ENCODE measurements at regions not wholly inside any gene's neighbourhood (a gene's known extent, or its start where the extent isn't known, plus 50 kb on each side); places are given as distances from the start of the nearest gene placed in this dataset.

DNA sequence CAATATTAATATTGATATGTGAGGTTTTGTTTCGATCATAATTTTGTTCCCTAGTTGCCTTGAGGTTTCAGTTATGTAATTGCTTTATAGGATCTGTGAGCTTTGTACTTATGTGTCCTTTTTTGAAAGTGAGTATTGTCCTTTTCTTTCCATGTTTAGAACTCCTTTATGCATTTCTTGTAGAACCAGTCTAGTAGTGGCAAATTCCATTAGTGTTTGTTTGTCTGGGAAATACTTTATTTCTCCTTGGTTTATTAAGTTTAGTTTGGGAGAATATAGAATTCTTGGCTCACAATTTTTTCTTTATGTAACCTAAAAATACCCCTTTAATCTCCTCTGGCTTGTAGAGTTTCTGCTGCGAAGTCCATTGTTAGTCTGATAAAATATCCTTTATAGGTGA lies 127.5 kb upstream of the KITLG start:
- ChIA-PET POLR2A (no interaction called here), CTCF (no interaction called here)
- no peak overlapping the region for H3K4me3 Mint-ChIP-seq (ENCODE audit: unreplicated experiment)
- H3K27me3 ChIP-seq (replicated peaks; ENCODE audit: control insufficient read depth, insufficient read depth, low read length) = no peaks in the 10 kb centered on the region
- no peaks in the 10 kb centered on the region for H3K4me1 Mint-ChIP-seq (ENCODE audit: low read depth, unreplicated experiment)
- no TSS peak for BruUV-seq (replicated peaks)
- H3K27me3 Mint-ChIP-seq (ENCODE audit: insufficient read depth, unreplicated experiment) = no peaks in the 10 kb centered on the region
- H3K9me3 Mint-ChIP-seq (ENCODE audit: unreplicated experiment) = peaks cover 30% of the 10 kb centered on the region
- no peak for DNase-seq
- H3K9me3 ChIP-seq = peaks cover 12% of the 10 kb centered on the region
- TF ChIP-seq, protein P1, sequence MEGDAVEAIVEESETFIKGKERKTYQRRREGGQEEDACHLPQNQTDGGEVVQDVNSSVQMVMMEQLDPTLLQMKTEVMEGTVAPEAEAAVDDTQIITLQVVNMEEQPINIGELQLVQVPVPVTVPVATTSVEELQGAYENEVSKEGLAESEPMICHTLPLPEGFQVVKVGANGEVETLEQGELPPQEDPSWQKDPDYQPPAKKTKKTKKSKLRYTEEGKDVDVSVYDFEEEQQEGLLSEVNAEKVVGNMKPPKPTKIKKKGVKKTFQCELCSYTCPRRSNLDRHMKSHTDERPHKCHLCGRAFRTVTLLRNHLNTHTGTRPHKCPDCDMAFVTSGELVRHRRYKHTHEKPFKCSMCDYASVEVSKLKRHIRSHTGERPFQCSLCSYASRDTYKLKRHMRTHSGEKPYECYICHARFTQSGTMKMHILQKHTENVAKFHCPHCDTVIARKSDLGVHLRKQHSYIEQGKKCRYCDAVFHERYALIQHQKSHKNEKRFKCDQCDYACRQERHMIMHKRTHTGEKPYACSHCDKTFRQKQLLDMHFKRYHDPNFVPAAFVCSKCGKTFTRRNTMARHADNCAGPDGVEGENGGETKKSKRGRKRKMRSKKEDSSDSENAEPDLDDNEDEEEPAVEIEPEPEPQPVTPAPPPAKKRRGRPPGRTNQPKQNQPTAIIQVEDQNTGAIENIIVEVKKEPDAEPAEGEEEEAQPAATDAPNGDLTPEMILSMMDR (IDR thresholded peaks at IDR 0.05; ENCODE audit: insufficient read depth in 1 of 2, low read depth in 1 of 2, low read length in 1 of 2, severe bottlenecking in 1 of 2, unreplicated experiment in 1 of 2) = no peak
- no peak overlapping the region for H3K27ac Mint-ChIP-seq (ENCODE audit: unreplicated experiment)
- no peaks in the 10 kb centered on the region for H3K36me3 Mint-ChIP-seq (ENCODE audit: insufficient read depth, unreplicated experiment)
- intact Hi-C loops (cut with micrococcal nuclease; ENCODE audit: unreplicated experiment) = no loop called here
- H3K4me1 ChIP-seq = no peaks in the 10 kb centered on the region
- no peaks in the 10 kb centered on the region for H3K36me3 ChIP-seq (ENCODE audit: control insufficient read depth, insufficient read depth, low read length)
- H3K4me3 ChIP-seq (ENCODE audit: low read depth, low read length) = no peak overlapping the region

- H3K4me3 Mint-ChIP-seq (ENCODE audit: unreplicated experiment) = no peak overlapping the region
- H3K4me1 ChIP-seq = no peaks in the 10 kb centered on the region
- H3K36me3 Mint-ChIP-seq (ENCODE audit: insufficient read depth, unreplicated experiment) = no peaks in the 10 kb centered on the region
- H3K27me3 Mint-ChIP-seq (ENCODE audit: insufficient read depth, unreplicated experiment) = no peaks in the 10 kb centered on the region
- peaks cover 12% of the 10 kb centered on the region for H3K9me3 ChIP-seq
- no peaks in the 10 kb centered on the region for H3K27me3 ChIP-seq (replicated peaks; ENCODE audit: control insufficient read depth, insufficient read depth, low read length)
- TF ChIP-seq, protein P1 (IDR thresholded peaks at IDR 0.05; ENCODE audit: insufficient read depth in 1 of 2, low read depth in 1 of 2, low read length in 1 of 2, severe bottlenecking in 1 of 2, unreplicated experiment in 1 of 2) = no peak
- H3K9me3 Mint-ChIP-seq (ENCODE audit: unreplicated experiment) = peaks cover 30% of the 10 kb centered on the region
- no TSS peak for BruUV-seq (replicated peaks)
- H3K27ac Mint-ChIP-seq (ENCODE audit: unreplicated experiment) = no peak overlapping the region
- H3K4me3 ChIP-seq (ENCODE audit: low read depth, low read length) = no peak overlapping the region
- H3K36me3 ChIP-seq (ENCODE audit: control insufficient read depth, insufficient read depth, low read length) = no peaks in the 10 kb centered on the region
- intact Hi-C loops (cut with micrococcal nuclease; ENCODE audit: unreplicated experiment) = no loop called here
- H3K4me1 Mint-ChIP-seq (ENCODE audit: low read depth, unreplicated experiment) = no peaks in the 10 kb centered on the region
- no peak for DNase-seq
- ChIA-PET POLR2A (no interaction called here), CTCF (no interaction called here)
These were observed 126.0 kb upstream of the KITLG start for GRCh38 chr12:88706286-88706685.

DNA sequence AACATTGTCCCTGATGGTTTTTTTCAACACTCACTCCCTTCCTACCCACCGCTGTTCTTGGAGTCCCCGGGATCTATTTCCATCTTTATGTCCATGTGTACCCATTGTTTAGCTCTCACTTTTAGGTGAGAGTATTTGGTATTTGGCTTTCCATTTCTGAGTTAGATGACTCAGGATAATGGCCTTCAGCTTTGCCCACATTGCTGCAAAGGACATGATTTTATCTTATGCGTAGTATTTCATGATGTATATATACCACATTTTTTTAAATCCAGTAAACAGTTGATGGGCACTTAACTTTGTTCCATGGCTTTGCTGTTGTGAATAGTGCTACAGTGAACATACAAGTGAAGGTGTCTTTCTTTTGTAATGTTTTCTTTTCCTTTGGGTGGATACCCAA lies 123.5 kb upstream of the KITLG start:
- intact Hi-C loops (cut with micrococcal nuclease; ENCODE audit: unreplicated experiment) = no loop called here
- Histone ChIP-seq H3K9me3 (peaks cover 12% of the 10 kb centered on the region), H3K4me3 (ENCODE audit: low read depth, low read length) (no peak overlapping the region), H3K4me1 (no peaks in the 10 kb centered on the region), H3K36me3 (ENCODE audit: control insufficient read depth, insufficient read depth, low read length) (no peaks in the 10 kb centered on the region), H3K27me3 (replicated peaks; ENCODE audit: control insufficient read depth, insufficient read depth, low read length) (no peaks in the 10 kb centered on the region)
- H3K4me1 Mint-ChIP-seq (ENCODE audit: low read depth, unreplicated experiment) = no peaks in the 10 kb centered on the region
- no peak overlapping the region for H3K4me3 Mint-ChIP-seq (ENCODE audit: unreplicated experiment)
- H3K36me3 Mint-ChIP-seq (ENCODE audit: insufficient read depth, unreplicated experiment) = no peaks in the 10 kb centered on the region
- DNase-seq = no peak
- H3K27me3 Mint-ChIP-seq (ENCODE audit: insufficient read depth, unreplicated experiment) = no peaks in the 10 kb centered on the region
- peaks cover 30% of the 10 kb centered on the region for H3K9me3 Mint-ChIP-seq (ENCODE audit: unreplicated experiment)
- POLR2A ChIA-PET = no interaction called here
- CTCF ChIA-PET = no interaction called here
- BruUV-seq (replicated peaks) = no TSS peak
- TF ChIP-seq, protein P1 (IDR thresholded peaks at IDR 0.05; ENCODE audit: insufficient read depth in 1 of 2, low read depth in 1 of 2, low read length in 1 of 2, severe bottlenecking in 1 of 2, unreplicated experiment in 1 of 2) = no peak
- H3K27ac Mint-ChIP-seq (ENCODE audit: unreplicated experiment) = no peak overlapping the region

All from Caco-2 (cell line).